NCI-H2029 (cell line): ENCODE measurements at regions not wholly inside any gene's neighbourhood (a gene's known extent, or its start where the extent isn't known, plus 50 kb on each side); places are given as distances from the start of the nearest gene placed in this dataset.
"Not testable (repeated sequence)": the region's sequence is repeated elsewhere in the genome, so short reads cannot be mapped to it uniquely, and the experiment has no call there.

Experiments used
- DNase-seq: peaks from one replicate; lab custom pipeline; 2025; lab: John Stamatoyannopoulos, UW

DNA sequence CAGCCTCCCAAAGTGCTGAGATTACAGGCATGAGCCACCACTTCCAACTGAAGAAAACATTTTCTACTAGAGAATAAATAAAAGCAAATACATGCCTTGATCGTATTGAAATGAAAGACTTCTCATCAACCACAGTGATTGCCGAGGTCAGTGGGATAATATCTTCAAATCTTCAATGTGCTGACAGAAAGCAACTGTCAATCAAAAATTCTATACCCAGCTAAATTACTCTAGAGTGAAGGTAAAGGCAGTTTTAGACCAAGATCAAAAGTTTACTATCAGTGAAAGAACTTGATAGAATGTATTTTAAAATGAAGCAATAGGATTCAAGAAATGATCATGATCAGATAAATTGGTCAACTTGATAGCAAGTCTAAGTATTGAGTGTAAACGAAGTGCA is 130.6 kb downstream of the BRD1 start:
- DNase-seq: no peak

DNA sequence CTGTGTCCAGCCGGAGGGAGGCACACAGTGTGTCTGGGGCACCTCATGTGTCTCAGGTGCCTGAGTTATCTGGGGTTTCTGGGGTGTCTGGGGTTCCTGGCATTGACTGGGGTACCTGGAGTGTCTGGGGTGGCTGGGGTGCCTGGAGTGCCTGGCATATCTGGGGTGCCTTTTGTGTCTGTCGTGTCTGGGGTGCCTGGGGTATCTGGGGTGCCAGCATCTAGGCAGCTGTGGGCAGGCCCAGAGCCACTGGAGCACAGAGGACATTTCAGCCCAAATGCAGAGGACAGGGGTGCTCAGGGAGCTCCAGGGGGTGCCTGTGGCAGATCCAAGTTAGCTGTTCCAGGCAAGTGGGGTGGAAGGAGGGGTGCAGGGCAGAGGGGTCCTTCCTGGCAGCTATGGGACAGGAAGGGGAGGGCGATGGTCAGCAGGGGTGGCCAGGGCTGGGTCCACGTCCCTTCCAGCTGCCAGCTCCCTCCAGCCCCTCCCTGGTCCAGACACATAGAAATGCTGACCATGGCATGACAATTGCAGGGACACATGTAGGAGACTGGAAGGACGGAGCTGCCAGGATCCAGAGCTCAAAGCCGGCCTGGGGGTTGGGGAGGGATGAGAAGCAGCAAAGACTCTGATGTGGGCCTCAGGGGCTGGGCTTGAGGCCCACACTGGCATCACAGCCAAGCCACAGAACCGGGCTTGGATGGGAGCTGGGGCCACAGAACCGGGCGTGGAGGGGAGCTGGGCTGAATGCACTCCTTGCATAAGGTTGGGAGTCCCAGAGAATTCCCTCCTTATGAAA is 133.0 kb downstream of the BRD1 start:
- DNase-seq: no peak

DNA sequence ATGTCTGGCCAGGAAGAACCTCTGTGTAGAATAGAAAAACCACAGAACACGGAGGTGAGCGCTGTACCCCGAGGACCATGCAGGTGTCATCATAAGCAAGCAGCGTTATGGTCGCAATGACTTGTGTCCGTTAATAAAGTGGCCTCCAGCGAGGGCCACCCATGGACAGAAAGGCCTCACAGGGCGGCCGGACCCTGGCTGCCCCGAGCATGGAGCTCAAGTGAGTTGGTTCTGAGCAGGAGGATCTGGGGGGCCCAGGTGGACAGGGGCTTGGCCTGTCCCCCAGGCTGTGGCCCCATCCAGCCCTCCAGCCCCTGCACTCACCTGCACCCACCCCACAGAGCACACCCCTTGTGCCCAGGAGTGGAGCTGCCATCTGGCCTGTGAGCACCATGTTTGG is 133.8 kb downstream of the BRD1 start:
- no peak for DNase-seq

DNA sequence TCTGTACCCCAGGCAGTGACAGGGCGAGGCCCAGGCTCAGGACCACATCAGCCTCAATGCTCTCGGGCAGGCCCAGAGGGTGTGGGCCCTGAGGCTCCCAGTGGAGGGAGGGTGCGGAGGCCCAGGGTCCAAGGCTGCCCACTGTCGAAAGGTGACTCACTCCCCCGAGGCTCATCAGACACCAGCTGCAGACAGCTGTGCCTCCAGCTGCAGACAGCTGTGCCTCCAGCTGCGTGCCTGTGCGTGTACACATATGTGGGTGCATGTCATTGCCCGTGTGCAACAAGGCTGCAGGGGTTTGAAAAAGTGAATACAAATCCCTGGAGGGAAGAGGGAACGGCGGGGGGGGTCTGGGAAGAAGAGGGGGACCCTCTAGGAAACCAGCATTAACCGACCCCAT is 134.3 kb downstream of the BRD1 start:
- DNase-seq: no peak

DNA sequence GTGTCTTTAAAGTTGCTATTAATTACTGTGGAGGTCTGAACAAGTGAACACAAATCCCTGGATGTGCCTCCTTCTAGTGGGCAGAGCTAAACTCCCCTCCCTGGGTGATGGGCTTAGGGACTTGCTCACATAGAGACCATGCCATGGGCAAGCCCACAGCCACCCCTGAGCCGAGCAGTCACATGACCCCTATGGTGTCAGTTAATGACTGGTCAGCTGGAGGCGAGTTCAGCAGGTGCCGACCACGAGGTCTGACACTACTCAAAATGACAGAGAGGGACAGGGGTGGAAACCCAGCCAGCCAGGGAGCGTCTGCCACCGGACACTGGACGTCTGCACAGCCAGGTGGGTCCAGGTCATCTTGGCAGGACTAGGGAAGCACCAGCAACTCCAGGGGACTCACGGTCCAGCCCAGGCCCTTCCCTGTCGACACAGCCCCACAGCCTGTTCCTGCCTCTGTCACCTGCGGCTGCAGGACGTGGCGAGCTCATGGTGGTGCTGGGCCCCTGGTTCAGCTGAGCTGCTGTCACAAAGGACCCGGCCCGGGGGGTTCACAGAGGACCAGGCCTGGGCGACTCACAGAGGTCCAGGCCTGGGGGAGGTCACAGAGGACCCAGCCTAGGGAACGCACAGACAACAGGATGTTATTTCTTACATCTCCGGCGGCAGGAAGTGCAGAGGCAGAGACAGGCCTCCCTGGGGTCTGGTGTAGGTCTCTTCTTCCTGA is 135.0 kb downstream of the BRD1 start:
- DNase-seq: no peak

DNA sequence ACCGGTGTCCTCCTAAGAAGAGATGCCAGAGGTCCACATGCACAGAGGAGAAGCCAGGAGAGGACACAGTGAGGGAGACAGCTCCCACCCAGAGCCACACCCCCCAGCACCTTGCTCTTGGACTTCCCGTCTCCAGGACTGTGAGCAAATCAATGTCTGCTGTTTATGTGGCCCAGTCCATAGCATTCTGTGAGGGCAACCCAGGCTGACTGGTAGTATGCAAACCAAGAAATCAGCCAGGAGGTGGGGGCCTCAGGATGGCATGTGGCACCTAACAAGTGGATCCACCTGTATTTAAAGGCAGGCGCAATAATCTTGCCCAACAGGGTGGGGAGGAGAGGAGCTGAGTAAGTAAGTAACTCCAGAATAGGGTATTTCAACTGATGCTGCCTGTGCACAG is 136.4 kb downstream of the BRD1 start:
- no peak for DNase-seq

DNA sequence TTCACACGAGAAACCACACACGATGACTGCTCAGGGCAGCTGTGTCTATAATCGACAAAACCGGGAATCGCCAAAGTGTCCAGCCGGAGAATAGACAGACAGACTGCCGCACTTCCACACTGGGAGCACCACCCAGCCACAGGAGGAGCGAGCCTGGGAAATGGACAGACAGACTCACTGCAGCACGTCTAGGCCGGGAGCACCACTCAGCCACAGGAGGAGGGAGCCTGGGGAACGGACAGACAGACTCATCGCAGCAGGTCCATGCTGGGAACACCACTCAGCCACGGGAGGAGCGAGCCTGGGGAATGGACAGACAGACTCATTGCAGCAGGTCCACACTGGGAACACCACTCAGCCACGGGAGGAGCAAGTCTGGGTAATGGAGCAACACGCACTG is 137.2 kb downstream of the BRD1 start:
- DNase-seq: no peak

DNA sequence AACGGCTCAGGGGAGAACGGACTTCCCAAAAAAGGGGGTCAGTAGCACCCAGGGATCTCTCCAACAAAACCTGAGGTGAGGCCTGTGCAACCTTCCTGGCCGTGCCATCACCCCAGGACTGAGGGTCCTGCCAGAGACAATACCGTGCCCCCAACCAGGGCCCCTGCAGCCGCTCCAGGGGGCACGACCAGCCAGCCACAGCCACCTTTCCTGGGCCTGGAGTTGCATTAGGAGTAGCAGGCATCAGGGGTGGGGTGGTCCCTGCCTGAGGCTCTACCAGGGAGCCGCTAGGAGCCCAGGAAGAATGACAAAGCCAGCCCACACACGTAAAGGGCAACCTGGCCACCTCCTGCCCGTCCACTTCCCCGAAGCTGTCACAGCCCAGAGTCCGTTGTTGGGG is 137.8 kb downstream of the BRD1 start:
- DNase-seq: no peak

DNA sequence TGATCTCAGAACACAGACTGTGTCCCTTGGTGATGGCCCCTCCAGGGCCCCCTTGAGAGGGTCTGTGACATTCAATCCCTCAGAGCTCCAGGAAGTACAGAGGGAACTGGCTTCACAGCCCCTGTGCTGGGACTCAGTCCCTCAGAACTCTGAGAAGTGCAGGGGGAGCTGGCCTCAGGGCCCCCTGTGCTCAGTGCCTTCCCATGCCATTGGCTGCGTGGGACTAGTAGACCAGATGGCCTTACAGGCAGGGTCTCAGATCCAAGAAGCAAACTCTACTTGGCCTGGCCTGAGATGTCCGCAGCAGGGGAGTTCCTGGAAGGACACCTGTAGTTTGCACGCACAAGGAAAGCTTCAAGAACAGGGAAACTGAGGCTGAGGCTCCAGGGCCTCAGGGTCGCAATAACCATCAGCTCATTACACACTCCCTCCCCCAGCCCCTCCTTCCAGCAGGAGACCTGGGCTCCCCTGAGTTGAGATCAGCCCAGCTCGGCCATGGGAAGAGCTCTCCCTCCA is 138.4 kb downstream of the BRD1 start:
- DNase-seq: no peak

DNA sequence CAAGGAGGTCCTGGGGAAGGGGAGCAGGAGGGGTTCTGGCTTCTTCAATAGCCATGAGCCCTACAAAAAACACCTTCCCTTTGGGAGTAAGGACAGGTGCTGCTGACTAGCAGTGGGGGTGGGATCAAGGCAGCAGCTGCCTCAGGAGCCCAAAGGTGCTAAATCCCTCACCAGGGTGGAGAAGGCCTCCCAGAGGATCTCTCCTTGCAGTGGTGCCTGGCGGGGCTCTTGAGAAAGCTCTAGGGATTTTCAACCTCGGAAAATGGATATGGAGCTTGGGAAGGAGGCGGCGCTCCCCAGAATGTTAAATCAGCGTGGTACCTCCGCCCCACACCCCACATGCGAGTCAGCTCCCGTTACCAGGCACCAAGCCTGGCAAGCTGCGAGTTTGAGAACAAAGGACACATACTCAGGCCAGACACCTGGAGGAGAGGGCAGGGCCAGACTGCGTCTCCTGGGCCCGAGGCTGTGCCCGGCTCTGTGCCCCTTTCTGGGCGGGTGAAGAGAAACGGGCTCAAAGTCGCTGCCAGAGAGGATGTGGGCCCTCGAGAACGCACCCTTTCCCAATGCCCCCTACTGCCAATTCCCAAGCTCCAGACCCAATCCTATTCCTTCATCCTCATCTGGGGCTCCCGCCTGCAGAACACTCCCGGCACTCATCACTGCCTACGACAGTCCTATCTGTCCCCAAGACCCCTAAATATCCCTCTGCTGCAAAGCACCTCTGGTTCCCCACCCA is 139.0 kb downstream of the BRD1 start:
- no peak for DNase-seq

DNA sequence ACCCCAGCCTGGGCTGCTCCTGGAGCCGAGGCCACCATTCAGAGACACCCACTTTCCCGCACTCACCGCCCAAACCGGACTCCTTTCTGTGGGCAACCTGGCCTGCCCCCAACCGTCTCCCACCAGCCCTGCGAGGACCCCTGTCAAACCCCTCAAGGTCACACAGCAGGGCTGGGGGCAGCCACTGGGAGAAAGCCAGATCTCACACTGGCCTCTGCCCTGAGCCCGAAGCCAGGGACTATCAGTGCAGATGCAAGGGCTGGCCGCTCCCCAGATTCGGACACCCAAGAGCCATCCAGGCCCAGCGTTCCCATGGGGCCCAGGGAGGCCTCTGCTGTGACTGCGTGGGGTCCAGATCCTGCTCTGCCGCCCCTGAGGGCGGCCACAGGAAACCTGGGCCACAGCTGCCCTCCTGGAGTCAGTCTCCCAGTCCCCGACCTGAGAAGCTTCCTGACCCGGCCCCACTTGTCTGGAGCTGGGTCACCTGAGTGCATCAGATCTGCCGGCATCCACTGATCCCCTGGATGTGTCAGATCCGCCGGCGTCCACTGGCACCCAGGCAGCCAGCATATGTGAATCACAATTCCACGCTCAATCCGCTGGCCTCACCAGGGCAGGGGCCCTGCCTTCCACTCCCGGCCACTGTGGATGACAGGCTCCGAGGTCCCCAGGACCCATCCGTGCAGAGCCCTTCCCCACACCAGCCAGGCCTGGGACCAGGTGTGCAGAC is 139.7 kb downstream of the BRD1 start:
- DNase-seq: no peak

DNA sequence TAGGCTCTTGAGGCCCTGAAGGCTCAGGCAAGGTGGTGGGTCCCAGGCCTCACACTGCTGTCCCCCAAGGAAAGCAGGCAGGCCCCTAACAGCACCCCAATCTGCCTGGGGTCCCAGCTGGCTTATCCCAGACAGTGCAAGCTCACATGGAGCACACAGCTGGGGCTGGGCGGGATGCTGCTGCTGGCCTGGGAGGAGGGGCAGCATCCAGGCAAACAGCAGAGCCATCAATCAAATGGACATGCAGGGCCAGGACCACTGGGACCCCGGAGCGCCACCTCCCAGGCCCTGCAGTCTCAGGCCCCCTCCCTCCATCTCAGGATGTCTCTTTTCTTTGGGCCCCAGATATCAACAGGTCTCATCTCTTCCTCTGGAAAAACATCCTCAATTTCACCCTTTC is 140.3 kb downstream of the BRD1 start:
- DNase-seq: no peak

DNA sequence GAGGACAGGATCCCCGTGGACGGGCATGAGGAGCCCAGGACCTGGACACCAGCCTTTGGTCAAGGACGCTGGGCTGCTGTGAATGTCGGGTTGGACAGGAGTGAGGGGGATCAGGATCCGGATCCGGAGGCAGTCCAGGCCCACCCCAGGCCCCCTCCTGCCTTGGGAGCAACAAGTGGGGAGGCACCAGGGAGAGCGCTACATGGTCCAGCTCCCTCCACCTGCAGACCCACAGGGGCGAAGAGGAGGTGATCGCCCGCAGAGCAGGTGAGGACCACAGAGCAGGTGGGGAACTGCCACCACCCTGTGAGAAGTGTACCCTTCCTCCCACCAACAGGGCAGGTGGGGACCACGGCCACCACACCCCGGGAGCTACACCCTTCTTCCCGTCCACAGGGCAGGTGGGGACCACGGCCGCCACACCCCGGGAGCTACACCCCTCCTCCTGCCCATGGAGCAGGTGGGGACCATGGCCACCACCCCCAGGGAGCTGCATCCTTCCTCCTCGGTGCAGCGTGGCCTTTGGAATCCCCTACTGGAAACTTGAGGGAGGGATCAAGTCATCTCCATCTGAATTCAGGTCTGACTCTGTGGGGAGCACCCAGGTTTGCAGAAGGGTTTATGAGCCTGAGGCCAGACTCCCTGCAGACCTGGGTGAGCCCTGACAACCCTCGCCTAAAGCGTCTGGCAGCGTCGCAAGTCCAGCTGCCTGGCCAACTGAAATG is 141.0 kb downstream of the BRD1 start:
- no peak for DNase-seq

DNA sequence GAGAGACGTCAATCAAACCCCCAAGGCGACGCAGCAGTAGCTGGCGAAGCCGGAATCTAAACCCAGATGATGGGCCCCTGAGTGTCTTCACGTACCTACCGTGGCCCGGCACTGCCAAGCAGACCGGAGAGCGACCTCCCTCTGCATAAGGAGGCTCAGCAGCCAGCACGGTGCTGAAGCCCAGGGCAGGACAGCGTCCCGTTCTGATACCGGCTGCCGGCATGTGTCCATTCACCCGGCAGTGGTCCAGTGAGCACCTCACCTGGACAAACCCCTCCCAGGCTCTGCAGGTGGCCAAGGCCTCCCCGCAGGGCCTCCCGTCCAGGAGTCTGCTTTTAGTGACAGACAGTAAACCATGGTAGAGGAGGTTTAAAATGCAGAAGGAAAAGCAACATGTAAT is 142.0 kb downstream of the BRD1 start:
- no peak for DNase-seq

DNA sequence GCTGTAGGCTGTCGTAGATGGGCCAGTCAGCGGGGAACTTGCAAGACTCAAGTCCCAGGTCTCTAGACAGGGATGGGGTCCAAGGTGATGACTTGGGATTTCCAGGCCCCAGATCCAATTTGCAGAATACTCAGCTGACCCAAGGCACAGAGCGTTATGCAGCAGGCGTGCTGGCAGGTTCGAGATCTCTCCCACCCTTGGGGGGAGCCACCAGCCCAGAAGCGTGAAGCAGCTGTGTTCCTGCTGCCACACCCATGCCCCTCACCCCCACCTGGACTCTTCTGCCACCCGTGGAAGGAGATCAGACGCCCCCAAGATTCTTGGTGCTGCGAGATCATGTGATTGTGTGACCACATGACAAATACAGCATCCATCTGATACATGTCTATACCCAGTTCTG is 142.6 kb downstream of the BRD1 start:
- no peak for DNase-seq

DNA sequence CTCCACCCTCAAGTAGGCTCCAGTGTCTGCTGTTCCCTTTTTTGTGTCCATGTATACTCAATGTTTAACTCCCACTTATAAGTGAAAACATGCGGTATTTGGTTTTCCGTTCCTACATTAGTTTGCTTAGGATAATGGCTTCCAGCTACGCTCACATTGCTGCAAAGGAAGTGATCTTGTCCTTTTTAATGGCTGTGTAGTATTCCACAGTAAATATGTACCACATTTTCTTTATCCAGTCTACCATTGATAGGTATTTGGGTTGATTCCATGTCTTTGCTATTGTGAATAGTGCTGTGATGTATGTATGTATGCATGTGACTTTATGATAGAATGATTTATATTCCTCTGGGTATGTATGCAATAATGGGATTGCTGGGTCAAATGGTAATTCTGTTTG is 144.6 kb downstream of the BRD1 start:
- DNase-seq: no peak

DNA sequence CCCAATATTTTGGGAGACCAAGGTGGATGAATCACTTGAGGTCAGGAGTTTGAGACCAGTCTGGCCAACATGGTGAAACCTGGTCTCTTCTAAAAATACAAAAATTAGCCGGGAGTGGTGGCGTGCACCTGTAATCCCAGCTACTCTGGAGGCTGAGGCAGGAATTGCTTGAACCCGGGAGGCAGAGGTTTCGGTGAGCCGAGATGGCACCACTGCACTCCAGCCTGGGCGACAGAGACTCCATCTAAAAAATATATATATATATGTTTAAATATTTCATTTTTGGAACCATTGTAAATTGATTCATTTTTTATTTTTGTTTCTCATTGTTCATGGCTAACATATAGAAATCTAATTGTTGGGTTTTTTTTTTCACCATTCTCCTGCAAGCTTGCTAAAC is 146.9 kb downstream of the BRD1 start:
- DNase-seq: not testable (repeated sequence)

DNA sequence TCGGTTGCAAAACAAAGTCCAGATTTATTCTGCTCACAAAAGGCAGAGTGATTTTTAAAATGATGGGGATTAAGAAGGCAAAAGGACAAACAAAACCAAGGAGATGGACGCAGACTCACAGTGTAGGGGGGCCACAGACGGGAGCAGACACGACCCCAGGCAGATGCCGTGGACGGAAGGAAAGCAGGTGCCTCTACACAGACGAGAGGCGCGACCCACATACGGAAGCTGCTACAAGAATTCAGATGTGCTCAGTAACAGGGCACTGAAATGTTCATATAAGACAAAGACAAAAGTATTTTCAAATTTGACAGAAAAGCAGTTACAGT is 148.9 kb downstream of the BRD1 start:
- no peak for DNase-seq

DNA sequence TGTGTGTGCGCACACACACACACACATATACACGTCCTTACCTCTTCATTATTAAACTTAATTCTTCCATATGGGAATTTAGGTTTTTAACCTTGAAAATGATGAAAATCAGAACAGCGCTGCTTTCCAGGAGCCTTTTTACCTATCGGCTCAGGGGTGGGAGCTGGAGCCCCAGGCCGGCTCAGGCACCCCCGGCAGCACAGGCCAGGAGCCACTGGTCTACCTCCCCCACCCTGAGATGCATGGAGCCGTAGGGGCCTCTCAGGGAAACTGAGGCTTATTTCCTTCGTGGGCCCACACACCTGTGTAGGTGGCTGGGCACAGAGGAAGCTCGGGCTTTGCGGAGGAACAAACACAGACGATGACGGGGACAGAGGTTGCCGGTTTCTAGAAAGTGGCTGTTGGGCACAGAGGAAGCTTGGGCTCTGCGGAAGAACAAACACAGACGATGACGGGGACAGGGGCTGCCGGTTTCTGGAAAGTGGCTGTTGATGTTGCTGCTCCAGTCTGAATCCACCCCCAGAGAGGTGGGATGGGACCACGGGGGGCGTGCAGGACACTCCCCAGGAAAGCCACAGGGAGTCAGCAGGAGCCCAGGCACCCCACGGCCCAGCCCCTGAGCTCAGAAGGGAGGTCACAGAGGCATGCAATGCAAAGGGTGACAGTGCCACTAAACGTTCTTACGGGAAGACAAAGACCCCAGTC is 149.4 kb downstream of the BRD1 start:
- no peak for DNase-seq

DNA sequence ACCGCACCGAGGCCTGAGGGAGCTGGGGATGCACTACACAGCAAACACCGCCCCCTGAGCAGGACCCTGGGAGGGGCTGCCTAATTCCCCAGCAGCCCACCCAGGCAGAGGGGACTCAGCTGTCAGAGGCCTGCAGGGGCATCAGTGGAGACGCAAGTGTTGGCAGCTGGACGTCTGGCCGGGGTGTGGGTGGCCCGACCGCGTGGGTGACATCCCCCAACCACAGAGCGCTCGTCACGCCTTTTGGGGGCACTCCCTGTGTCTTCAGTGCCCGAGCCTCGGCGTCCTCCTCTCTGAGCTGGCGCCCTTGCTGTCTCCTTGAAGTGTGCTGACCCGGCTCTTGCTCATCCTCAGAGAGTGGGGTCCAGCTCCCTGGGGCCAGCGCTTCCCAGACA is 150.2 kb downstream of the BRD1 start:
- DNase-seq: no peak
